ENCODE measurements at regions not wholly inside any gene's neighbourhood (a gene's known extent, or its start where the extent isn't known, plus 50 kb on each side); places are given as distances from the start of the nearest gene placed in this dataset.

DNA sequence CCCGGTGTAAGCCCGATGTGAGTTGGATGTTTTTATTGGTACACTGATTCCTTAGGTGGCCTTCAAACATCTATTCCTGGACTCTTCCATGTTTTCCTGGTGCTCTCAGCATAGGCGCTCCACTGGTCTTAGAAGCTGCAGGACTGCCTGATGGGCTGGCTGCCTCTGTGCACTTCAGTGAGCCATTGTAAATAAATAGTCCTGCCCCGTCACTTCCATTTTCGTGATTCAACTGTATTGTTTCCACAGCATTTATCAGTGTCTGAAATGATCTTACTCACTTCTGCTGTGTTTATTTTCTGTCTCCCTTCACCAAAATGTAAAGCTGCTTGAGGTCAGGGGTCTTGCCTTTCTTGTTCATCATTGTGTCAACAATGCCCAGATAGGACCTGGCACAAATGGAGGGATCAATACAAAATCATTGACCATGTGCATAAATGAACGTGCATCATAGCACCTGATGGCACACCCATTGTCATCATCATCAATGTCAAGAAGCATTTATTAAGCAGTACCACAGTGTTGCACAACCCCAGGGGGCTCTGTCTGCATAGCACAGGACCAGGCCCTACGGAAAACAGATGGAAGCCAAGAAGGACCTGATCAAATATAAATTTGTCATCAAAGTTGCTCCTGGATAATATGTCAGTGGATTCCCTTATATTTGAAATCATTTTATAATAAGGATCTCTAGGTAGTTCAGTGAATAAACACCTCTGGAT is 66.6 kb upstream of the CPHXL start:
- TF ChIP-seq RFX5 (IDR thresholded peaks at IDR 0.05; ENCODE audit: low read depth, low read length) (no peak), RAD21 (IDR thresholded peaks at IDR 0.05; ENCODE audit: low read length) (no peak)

All from IMR-90 (cell line).